ENCODE measurements at regions not wholly inside any gene's neighbourhood (a gene's known extent, or its start where the extent isn't known, plus 50 kb on each side); places are given as distances from the start of the nearest gene placed in this dataset.

GRCh38 chr10:130575756-130576285 is 439.6 kb downstream of the GLRX3 start:
- no peak for DNase-seq

DNA sequence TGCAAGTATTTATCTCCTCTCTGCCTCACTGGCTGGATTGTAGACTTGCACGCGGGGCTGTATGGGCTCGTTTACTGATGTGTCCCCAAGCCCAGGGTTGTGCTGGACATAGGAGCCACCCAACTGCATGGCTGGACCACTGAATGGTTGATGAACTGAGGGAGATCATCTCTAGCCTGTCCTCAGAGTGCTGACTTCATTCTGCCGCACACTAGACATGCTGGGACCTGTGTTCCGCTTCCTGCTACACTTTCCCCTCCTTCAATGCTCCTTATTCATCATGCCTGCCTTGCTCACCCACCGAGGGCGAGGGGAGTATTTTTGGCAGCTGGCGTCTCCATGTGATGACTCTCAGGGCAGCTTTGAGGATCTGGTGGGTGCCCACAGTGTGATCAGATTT is 440.2 kb downstream of the GLRX3 start:
- DNase-seq: no peak

DNA sequence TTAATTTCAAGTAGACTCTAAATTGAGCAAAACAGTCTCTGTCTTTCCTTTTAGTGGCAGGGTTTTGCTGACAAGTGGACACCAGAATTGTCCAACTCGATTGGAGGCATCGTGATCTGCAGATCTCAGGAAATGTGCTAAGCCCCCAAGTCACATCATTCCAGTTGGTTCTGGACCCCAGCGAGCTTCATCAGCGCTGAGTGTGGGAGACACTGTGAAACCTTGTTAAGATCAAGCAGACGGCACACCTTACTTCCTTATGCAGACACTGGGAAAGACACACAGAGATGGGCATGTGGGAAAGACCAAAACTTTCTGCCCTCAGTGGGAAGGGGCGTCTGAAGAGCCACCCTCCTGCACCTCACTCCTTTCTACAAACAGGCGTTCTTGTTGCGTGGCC is 440.8 kb downstream of the GLRX3 start:
- DNase-seq: no peak

GRCh38 chr10:130578532-130579289 is 442.5 kb downstream of the GLRX3 start:
- no peak for DNase-seq

DNA sequence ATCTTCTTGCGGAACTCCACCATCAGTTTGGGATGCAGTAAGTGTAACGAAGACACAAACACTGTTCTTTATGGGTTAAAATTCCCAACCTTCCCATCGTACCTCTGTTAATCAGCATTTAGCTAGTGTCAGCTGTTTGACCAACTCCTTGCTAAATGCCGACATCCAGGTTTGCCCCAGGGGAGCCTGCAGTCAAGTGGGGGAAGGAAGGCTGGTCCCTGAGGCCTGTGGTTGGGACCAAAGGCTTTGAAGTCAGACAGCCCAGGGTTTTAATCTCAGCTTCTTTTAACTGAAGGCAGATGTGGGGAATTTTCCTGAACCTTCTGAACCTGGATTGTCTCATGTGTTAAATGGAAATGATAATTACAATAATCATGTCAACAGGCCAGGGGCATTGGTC is 443.7 kb downstream of the GLRX3 start:
- no peak for DNase-seq

GRCh38 chr10:130580975-130581374 is 444.8 kb downstream of the GLRX3 start:
- DNase-seq: no peak

GRCh38 chr10:130587718-130588117 is 451.5 kb downstream of the GLRX3 start:
- no peak for DNase-seq

DNA sequence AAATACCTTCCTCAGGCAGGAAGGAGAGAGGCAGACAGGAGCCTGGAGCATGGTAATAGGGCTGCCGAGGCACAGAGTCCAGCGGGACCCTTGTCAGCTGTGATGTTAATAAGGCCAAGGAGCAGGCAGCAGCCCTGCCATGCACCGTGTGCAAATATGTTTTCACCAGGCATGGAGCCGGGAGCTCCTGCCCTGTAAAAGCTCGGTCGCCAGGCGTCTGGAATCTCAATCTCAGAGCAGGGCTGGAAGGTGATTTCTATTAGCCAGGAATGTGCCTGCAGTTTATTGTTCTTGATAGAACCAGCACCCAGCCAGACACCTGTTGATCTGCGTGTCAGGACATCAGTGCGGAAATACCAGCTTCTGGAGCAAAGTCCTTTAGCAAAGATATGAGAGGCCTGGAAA is 469.8 kb downstream of the GLRX3 start:
- no peak for DNase-seq

DNA sequence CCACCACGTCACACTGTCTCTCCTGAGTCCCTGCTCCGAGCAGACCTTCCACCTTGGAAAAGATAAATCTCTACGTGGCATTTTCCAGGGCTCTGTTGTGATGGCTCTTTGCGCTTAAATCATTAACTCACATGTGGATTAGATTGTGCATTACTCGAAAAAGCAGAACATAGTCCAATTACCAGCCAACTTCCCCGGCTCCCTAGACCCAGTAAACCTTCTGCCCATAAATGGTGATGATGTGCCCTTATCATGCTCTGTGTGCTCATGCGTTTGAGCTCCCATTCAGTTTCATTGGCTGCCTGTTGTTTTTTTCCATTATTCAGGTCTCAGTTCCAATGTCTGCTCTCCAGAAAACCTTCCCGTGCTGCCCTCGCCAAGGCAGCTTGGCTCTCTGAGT is 471.2 kb downstream of the GLRX3 start:
- DNase-seq: no peak

- DNase-seq: no peak
Observed at GRCh38 chr10:130611239-130611638, 475.0 kb downstream of the GLRX3 start.

GRCh38 chr10:130615457-130615856 is 479.3 kb downstream of the GLRX3 start:
- no peak for DNase-seq

DNA sequence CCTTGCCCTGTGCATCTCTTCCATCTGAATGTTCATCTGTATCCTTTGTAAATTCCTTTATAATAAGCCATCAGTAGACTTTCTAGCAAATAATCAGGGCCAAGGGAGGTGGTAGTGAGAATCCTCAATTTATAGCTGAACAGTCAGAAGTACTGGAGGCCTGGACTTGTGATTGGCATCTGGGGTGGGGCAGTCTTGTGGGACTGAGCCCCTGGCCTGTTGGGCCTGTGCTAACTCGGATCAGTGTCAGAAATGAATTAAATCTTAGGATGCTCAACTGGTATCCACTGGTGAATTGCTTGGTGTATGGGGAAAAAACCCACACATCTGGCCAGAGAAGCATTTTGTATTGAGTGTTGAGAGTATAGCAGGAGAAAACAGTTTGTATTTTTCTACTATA is 481.8 kb downstream of the GLRX3 start:
- no peak for DNase-seq

DNA sequence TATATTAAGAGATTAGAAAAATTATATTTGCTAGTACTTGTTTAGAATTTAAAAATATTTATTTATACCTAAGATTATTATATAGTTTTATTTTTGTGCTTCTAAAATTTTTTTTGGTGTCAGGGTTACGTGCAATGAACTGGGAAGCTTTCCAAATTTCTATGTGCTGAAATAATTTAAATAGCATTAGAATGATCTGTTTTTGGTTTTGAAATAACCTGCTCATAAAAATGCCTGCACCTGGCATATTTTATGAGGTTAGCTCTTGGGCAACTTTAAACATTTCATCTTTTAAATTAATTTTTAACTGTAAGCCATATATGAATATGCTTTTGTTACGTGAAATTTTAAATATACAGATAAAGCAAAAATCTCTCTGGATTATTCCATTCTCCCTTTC is 482.5 kb downstream of the GLRX3 start:
- DNase-seq: no peak

GRCh38 chr10:130621231-130621775 is 485.1 kb downstream of the GLRX3 start:
- no peak for DNase-seq

- no peak for DNase-seq
Observed at GRCh38 chr10:130623680-130624267, 487.6 kb downstream of the GLRX3 start.

GRCh38 chr10:130627346-130628045 is 491.3 kb downstream of the GLRX3 start:
- no peak for DNase-seq

DNA sequence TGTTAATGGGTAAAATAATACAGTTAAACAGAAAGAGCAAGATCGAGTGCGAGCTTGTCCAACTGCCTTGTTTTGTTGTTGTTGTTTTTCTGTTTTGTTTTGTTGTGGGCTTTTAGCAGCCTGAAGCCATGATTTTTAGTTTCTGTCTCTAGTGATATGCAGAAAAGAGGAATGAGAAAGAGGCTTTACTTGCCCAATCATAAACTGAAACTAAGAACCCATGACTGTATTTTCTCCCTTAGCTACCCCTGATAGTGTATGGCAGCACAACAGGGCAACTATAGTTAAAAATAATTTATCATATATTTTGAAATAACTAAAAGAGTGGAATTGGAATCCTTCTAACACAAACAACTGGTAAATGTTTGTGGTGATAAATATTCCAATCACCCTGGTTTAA is 493.9 kb downstream of the GLRX3 start:
- DNase-seq: no peak

DNA sequence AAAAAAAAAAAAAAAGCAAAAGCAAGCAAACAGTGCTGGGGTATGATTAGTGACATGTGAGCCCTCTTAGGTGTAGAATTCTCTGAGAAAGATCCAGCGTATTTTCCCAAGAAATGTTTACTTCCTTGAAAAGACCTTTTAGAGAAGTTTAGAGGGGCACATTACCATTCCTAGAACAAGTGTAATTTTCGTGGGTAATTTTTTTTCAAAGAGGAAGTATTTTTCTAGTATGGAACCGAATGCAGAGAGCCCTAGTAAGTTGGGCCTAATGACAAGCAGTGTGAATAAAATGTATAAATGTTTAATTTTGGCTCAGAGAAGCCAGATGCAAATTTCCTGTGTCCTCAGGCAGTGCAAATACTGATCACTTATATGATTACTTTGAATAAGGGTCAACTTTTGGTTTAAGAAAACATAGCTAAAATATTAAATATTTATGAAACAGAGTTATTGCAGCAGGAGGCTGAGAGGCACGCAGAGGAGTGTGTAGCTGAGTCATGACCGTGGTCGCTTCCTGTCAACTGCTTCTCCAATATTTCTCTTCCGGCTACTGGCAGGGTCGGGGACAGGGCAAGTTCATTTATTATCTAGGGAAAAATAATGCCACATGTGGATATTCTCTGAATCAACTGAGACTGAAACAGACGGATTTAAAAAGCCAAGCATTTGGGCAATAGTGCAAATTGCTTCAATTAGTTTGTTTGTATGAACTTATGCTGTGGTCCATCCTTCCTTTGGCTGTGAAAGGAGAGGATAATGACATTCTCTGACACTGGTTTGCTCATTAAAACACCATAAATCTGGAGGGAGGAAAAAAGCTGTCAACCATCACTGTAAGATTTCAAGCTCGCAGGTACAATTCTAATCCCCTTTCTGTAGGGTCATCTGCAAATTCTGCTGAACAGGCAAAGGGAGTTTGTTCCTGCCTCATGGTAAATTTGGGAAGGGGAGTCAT is 495.2 kb downstream of the GLRX3 start:
- DNase-seq: no peak

GRCh38 chr10:130634816-130635215 is 498.6 kb downstream of the GLRX3 start:
- DNase-seq: no peak

- no peak for DNase-seq
Observed at GRCh38 chr10:130635528-130635927, 499.3 kb downstream of the GLRX3 start.

GRCh38 chr10:130636313-130636930 is 500.2 kb downstream of the GLRX3 start:
- no peak for DNase-seq

DNA sequence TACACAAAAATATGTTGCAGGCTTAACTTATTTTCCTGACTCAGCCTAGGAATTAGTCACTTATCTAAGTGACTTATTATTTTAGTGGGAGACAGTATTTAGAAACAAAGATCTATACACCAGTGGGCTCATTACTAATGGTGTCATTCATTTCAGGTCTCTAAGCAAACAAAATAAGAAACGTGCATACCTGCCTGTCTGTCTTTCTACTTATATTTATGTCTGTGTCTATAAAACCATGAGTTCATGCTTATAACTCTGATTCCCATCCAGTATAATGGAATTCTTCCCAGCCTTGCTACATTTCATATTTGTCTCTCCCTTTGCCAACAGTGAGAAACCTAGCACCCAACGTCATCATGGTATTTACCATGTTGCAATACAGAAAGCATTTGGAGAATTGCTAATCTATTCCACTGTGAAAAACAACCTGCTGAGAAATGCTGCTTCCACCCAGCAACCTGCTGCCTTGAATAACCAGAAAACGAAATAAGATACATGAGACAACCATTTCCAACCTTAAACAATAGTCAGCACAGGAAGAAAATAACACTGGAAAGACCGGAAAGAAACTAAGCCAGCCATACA is 501.0 kb downstream of the GLRX3 start:
- DNase-seq: no peak

All from NCI-H1694 treated with DMSO at 0.1 percent for 48 hours (cell line).